Thyroid gland (tissue), 4 donors: ENCODE measurements at regions not wholly inside any gene's neighbourhood (a gene's known extent, or its start where the extent isn't known, plus 50 kb on each side); places are given as distances from the start of the nearest gene placed in this dataset.

ENCODE experiments used
- DNase-seq, 2 donors: peaks; one replicate each; pipeline ENCODE4 v3.0.0-alpha.2; 2019
- H3K27ac ChIP-seq, 3 donors: fragments of 200-600 bp; sonication (generic); 1 replicate in 2 of 3; 2 replicates in 1 of 3; pipeline ENCODE4 v1.5.1; 2016 to 2019; ENCODE audit warnings: mild to moderate bottlenecking in 1 of 3, moderate library complexity in 1 of 3
- H3K27me3 ChIP-seq: fragments of 200-600 bp; sonication (generic); one replicate; pipeline ENCODE4 v1.5.1; 2019
- H3K36me3 ChIP-seq, 2 donors: fragments of 200-600 bp; sonication (generic); one replicate each; pipeline ENCODE4 v1.5.1; 2016 to 2019
- H3K4me1 ChIP-seq, 2 donors: fragments of 200-600 bp; sonication (generic); one replicate each; pipeline ENCODE4 v1.5.1; 2017 to 2019
- H3K4me3 ChIP-seq, 3 donors: fragments of 200-600 bp; sonication (generic); replicated peaks in 1 of 3; 1 replicate in 2 of 3; 2 replicates in 1 of 3; pipeline ENCODE4 v1.5.1; 2016; ENCODE audit warnings: mild to moderate bottlenecking in 1 of 3
- H3K9me3 ChIP-seq: fragments of 200-600 bp; sonication (generic); one replicate; pipeline ENCODE4 v1.5.1; 2017
- CTCF ChIP-seq, 6 experiments: fragments of 200-600 bp in 3 of 6; fragments of 450-650 bp in 3 of 6; sonication (generic) in 3 of 6; IDR thresholded peaks; one replicate each; pipeline ENCODE4 v1.5.1; 2016 to 2019; ENCODE audit warnings: antibody characterized with exemption in 6 of 6, mild to moderate bottlenecking in 2 of 6, inconsistent platforms in 1 of 6, moderate library complexity in 1 of 6
- POLR2A ChIP-seq, 2 donors: fragments of 450-650 bp; IDR thresholded peaks; one replicate each; pipeline ENCODE4 v1.6.1; 2017; ENCODE audit warnings: antibody characterized with exemption in 2 of 2, mild to moderate bottlenecking in 2 of 2, moderate library complexity in 1 of 2
- WGBS, 2 donors: methylation state at CpG; one replicate each; pipeline ENCODE4 v1.1.5; 2017; 5-methylcytosine and 5-hydroxymethylcytosine counted together
- intact Hi-C: fragments of 100-400 bp; cut with DNase I; formaldehyde crosslinking; loops from one replicate; pipeline ENCODE4 v1.15.1; 2023

DNA sequence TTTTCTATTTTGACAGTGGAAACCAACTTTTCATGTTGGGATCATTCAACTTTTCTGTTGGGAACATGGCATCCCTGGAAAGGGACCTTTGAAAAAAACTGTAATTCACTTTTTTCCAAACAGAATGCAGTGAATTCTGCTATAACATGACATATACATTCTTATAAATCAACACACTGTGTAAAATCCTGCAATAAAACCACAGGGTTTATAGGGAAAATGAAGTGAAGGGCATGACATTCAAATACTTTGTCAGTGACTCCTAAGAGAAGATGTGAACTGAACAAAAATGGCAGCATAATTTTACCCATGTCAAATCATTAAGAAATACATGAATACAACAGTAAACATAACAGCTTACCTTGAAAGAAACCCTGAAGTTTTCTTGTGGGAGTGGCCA lies 264.5 kb upstream of the ANKRD50 start:
- H3K36me3 ChIP-seq = no peaks in the 10 kb centered on the region
- no peaks in the 10 kb centered on the region for H3K9me3 ChIP-seq
- intact Hi-C loops = no loop called here
- TF ChIP-seq CTCF (IDR thresholded peaks at IDR 0.05) (no peak), POLR2A (IDR thresholded peaks at IDR 0.05) (no peak)
- H3K27me3 ChIP-seq = no peaks in the 10 kb centered on the region
- no peaks in the 10 kb centered on the region for H3K4me1 ChIP-seq
- H3K4me3 ChIP-seq = no peak overlapping the region
- DNase-seq = no peak
- H3K27ac ChIP-seq = no peak overlapping the region

GRCh38 chr4:124974152-124974551 lies 261.6 kb upstream of the ANKRD50 start:
- no peak for DNase-seq

GRCh38 chr4:124973716-124974115 lies 261.2 kb upstream of the ANKRD50 start:
- Histone ChIP-seq H3K27me3 (no peaks in the 10 kb centered on the region), H3K9me3 (no peaks in the 10 kb centered on the region), H3K36me3 (no peaks in the 10 kb centered on the region), H3K4me1 (no peaks in the 10 kb centered on the region), H3K4me3 (no peak overlapping the region), H3K27ac (no peak overlapping the region)
- WGBS, 2 donors = 94 to 95% methylated on average over 1 of the region's 1 CpG
- intact Hi-C loops = no loop called here
- TF ChIP-seq POLR2A (IDR thresholded peaks at IDR 0.05) (no peak), CTCF (IDR thresholded peaks at IDR 0.05) (no peak)
- DNase-seq = no peak

More at GRCh38 chr4:124974152-124974551, 261.6 kb upstream of the ANKRD50 start:
- Histone ChIP-seq H3K27me3 (no peaks in the 10 kb centered on the region), H3K9me3 (no peaks in the 10 kb centered on the region), H3K27ac (no peak overlapping the region), H3K4me1 (no peaks in the 10 kb centered on the region), H3K36me3 (no peaks in the 10 kb centered on the region), H3K4me3 (no peak overlapping the region)
- TF ChIP-seq CTCF (IDR thresholded peaks at IDR 0.05) = no peak
- no peak for TF ChIP-seq POLR2A (IDR thresholded peaks at IDR 0.05)
- intact Hi-C loops = no loop called here
- WGBS, 2 donors = 86 to 95% methylated on average over 1 of the region's 1 CpG

DNA sequence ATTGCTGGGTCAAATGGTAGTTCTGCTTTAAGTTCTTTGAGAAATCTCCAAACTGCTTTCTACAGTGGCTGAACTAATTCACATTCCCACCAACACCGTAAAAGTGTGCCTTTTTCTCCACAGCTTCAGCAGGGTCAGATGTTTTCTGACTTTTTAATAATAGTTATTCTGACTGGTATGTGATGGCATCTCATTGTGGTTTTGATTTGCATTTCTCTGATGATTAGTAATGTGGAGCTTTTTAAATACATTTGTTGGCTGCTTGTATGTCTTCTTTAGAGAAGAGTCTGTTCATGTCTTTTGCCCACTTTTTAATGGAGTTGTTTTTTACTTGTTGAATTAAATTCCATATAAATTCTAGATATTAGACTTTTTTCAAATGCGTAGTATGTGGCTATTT lies 257.5 kb upstream of the ANKRD50 start:
- intact Hi-C loops = no loop called here
- 95 to 97% methylated on average over 2 of the region's 2 CpGs for WGBS, 2 donors
- Histone ChIP-seq H3K4me3 (no peak overlapping the region), H3K27ac (no peak overlapping the region), H3K27me3 (no peaks in the 10 kb centered on the region), H3K36me3 (no peaks in the 10 kb centered on the region), H3K4me1 (no peaks in the 10 kb centered on the region), H3K9me3 (no peaks in the 10 kb centered on the region)
- TF ChIP-seq POLR2A (IDR thresholded peaks at IDR 0.05) (no peak), CTCF (IDR thresholded peaks at IDR 0.05) (no peak)
- DNase-seq = no peak

- H3K9me3 ChIP-seq = no peaks in the 10 kb centered on the region
- H3K4me3 ChIP-seq = no peak overlapping the region
- no peaks in the 10 kb centered on the region for H3K4me1 ChIP-seq
- H3K27me3 ChIP-seq = no peaks in the 10 kb centered on the region
- no peak for DNase-seq
- no peaks in the 10 kb centered on the region for H3K36me3 ChIP-seq
- H3K27ac ChIP-seq = no peak overlapping the region
- intact Hi-C loops = no loop called here
- no peak for TF ChIP-seq CTCF (IDR thresholded peaks at IDR 0.05)
- no peak for TF ChIP-seq POLR2A (IDR thresholded peaks at IDR 0.05)
- WGBS, 2 donors = 95 to 97% methylated on average over 1 of the region's 1 CpG
Observed at GRCh38 chr4:124965497-124965891, 253.0 kb upstream of the ANKRD50 start.
